Islet of Langerhans (tissue), 1 donor: ENCODE measurements at regions not wholly inside any gene's neighbourhood (a gene's known extent, or its start where the extent isn't known, plus 50 kb on each side); places are given as distances from the start of the nearest gene placed in this dataset.

ENCODE experiments used
- FAIRE-seq: peaks from one replicate; lab custom pipeline; 2011; peaks lifted over from hg19 to GRCh38; lab: Jason Lieb, UNC

DNA sequence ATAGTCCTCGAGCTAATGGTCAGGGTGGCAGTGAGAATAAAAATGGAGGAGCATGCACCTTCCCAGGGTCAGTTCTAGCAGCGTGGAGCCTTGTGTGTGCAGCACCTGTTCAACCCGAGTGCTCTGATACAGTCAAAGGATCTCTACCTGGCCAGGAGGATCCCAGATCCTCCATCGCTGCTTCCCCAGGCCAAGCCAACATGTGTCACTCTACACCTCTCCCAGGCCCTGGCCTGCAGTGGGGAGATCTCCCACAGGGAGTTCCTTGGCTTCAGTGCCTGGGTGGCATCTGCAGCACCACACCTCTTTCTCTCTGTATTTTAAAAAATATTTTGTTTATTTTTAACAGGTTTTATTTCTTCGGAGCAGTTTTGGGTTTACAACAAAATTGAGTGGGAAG lies 414.8 kb upstream of the C2CD4B start:
- no peak for FAIRE-seq

DNA sequence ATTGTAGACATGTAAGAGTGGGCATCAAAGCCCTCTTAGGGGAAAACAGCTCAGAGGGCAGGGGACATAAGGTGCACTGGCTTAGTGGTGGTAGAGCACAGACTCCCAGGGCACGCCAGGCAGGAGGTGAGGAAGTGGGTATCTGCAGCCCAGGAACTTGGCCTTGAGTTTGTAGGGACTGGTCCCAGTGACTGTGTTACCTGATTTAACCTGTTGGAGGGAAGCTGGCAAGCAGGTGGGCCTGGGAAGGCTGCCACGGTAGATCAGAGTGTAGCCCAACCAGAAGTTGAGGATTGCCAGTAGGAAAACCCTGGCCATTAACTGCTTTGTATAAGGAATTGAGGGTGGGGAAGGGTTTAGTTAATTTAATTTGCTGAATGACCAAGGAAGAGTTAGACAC lies 417.5 kb upstream of the C2CD4B start:
- FAIRE-seq: no peak

DNA sequence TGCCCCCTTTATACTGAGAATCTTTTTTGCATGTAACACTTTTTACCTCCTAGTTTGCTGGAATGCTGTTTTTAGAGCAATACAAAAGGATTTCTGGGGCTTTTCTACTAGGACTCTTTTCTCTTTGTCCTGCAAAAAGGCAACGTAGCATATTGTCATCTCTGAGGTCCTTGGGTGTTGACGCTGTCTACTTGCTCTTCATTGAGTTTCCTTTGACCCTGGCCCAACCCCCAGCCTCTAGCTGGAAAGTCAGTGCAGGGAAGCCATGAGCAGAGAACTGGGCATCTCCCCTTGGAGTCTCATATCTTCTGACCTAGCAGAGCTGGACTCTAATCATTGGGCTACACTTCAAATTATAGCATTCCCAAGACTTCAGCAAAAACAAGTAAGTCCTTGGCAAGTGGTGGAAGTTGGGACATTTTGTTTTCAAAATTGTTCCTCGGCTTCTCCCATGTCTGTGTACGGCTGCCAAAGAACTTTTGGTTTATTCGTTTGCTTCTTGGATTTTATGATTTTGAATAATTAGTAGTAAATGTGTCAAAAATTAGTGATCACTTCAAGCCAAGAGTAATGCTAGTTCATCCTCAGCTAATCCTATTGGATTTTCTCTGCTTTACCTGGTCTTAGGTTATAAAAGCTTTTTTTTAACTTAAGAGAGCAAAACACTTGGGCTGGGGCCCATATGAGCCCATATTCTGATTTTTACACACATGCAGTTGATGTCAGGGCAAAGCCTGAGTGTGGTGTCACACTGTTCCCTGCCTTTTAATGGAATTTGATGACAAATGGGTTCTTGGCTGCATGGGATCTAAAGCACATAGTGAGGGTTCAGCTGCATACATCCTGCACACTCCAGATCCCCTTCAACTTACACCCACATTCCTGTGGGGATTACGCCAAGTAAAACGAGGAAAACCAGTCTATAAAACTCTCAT lies 419.5 kb upstream of the C2CD4B start:
- FAIRE-seq: no peak

DNA sequence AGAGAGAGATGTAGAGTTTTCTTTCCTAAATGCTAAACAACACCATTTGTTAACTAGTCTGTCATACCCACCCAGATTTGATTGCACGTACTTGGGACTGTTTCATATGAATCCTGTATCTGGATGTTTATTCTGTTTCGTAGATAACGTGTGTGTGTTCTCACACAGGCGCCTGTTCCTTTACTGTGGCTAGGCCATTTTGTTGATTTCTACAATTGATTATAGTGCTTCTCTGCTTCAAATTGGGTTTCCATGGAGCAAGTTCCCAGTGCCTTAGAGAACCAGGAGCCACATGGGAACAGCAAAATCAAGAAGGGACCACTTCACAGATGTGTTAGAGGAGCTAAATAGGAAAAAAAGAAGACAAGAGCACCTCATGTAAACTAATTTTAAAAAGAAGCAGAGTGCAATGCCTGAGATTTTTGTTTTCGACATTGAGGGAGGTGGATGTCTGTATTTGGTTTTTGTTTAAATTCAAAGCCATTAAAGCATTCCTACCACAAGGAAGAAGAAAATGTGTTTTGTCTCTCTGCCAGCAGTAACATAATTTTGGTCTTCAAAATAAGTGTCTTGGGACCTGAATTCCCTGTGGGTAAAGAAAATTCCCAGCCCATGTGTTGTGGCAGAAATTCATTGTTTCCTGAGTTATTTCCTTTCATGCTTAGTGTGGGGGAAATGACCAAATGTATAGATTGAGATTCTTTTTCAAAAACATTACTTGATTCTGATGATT lies 424.0 kb upstream of the C2CD4B start:
- no peak for FAIRE-seq

DNA sequence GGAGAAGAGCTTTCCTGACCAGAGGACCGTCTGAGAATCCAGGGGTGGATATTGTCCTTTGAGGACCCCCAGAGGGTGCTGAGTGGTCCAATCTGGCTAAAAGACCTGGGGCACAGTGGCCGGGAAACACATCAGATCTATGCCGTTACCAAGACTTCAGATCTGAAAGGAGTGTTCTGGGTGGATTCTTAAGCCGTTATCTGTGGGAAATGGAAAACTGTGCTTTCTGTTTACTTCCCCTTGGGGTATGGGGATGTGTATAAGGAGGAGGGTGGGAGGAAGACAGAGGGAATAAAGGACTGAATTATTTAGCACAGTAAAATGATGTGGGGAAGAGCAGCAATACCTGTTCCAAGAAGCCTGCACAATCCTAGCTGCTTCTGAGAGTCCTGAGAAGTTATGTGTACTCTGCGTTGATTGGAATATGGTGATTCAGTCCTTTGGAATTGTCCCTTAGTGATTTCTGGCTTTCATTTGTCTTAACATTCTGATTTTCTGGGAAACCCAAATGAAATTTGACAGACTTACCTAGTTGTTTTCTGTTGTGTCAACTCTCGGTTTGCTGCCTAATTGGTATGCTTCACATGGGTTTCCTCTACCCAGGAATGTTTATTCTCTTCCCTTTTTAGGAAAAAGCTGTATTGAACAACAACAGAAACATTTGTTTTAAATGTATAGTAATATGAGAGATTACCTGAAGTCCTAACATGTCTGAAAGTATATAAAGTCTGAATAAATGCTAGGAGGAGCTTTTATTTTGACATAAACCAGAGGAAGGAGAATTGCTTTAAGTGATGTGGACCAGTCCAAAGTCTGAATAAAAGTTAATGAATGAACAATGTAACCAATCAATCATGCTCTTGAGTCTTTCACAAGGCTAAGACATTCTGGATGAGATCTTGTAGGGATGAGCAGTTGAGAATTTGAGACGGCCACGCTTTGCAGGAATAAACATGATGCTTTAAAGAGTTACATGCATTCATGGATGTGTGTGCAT lies 427.1 kb upstream of the C2CD4B start:
- peak; percentile 58 for FAIRE-seq

DNA sequence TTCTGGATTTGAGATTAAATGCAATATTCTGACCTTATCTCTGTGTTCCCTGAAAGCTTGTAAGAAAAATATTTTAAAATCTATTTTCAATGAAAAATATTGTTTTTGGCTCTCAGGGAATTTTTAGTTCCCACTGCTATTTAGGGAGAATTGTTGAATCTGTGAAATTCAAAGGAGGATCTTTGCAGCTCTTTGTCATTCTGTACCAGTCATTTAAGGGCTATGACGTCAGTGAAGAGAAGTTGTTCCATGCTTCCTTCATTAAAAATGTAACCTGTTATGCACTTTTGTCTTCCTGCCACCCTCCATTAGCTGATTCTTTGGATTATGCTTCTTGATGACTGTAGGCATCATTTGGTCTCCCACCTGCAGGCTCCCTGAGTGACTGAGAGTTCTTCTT lies 427.8 kb upstream of the C2CD4B start:
- no peak for FAIRE-seq

DNA sequence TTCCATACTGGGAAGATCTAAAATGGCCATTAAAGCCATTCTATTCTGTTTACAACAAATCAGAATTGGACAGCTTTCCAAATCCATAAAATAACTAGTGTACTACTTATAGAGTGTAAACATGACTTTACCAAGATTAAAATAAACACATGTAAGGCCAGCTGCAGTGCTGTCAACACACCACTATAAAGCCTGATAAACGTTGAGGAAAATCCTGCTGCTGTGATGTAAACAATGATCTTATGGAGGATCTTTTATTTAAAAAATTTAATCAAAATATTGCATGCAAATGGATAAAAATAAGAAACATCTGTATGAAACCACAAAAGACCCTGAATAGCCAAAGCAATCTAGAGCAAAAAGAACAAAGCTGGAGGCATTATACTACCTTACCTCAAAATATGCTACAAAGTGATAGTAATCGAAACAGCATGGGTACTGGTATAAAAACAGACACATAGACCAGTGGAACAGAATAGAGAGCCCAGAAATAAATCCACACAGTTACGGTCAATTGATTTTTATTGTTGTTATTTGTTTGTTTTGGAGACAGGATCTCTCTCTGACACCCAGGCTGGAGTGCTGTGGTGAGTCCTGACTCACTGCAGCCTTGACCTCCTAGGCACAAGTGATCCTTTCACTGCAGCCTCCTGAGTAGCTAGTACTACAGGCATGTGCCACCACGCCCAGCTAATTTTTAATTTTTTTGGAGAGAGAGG lies 428.8 kb upstream of the C2CD4B start:
- no peak for FAIRE-seq

DNA sequence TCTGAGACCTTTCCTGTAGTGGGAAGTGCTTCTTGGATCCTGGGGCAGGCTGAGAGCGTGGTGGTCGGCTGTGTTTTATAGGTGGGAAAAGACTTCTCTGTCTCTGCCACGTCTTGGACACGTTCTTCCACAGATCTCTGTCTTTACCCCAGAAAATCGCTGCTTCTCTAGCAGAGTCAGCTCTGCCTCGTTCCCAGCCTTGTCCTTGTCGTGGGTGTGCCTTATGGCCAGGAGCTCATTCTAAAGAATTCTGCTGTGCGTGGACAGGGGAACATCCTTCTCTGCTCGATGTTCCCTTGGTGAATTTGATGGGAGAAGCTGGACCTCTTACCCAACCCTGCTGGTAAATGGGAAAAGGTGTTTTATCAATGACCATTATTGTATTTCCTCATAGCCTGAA lies 433.1 kb upstream of the C2CD4B start:
- FAIRE-seq: no peak

DNA sequence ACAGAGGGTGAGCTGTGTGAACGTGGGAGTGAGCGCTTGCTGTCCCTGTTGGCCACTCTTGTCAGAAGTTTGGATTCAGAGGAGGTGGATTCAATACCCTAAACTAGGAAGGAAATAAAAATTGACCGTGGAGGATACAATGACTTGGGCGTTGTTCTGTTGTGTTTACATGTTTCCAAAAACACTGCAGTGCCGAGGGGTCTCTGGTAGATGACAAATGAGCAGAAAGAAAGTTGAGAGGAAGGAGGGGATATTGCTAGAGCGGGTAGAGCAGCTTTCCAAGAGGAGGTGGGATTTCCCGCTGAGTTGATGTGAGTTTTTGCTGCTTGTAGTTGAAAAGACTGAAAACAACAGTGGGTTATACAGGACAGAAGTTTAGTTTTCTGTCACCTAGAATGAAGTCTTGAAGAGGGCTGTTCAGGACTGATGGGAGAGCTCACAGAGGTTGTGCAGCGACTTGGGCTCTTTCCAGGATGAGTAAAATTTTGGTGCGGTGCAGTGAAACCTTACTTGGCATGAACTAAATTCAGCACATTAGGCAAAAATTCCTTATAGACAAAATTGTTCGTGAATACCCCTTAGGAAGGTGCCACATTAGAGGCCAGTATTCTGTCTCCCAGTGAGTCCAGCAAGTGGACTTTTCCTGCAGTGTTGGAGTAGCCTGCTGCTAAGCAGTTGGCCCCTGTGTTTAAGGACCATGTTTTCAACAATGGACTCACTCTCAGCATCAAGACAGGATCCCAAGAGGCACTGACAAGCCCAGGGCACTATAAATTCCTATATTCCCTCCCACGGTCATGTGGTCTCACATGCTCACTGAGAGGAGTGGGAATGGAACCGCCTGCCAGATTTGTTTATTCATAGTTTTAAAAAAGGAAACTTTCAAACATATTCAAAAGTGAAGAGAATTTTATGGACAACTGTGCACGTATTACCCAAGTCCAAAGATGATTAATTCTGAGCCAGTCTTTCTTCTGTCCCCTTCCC lies 435.0 kb upstream of the C2CD4B start:
- no peak for FAIRE-seq

DNA sequence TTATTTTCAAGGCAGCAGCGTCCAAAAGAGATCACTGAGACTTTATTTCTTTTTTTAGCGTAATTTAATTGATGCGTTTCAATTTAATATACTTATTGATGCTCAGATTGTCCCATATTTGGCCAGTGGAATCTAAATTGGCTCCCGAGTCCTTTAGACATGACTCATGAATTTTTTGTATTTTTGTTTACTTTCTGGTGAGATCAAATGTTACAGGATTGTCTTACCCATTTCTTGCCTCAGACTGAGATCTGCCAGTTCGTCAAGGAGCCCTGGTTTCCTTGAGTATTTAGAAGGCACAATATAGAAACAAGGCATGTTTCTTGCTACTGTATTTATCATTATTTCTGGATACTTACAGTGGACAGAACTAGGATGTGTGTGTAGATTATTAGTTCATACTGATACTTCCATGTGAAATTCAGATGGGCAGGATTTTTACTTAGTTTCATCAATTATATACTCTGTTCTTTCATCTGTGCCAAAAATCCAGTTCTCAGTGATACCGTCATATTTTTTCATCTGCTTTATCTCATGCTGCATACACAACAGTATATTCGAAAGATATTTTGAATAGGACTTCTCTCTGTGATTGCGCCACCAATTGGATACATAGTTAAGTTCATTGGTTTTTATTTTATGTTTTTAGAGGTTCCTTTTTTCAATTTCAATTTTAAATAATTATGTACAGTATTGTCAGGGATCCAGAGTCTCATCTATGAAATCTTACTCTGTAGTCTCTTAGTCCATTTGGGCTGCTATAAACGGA lies 436.9 kb upstream of the C2CD4B start:
- FAIRE-seq: no peak

DNA sequence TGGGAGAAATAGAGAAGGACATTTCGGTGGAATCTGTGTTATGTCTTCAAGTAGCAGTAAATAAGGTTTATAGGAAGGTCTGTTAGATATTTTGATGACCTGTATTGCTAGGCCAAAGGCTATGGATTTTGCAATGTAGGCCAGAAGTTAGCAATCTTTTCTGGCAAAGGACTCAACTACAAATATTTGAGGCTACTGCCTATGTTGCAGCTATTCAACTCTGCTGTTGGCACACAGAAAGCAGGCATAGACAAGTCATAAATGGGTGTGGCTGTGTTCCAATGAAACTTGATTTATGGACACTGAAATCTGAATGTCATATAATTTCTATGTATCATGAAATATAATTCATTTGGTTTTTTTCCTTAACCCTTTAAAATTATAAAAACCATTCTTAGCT lies 438.7 kb upstream of the C2CD4B start:
- FAIRE-seq: no peak

DNA sequence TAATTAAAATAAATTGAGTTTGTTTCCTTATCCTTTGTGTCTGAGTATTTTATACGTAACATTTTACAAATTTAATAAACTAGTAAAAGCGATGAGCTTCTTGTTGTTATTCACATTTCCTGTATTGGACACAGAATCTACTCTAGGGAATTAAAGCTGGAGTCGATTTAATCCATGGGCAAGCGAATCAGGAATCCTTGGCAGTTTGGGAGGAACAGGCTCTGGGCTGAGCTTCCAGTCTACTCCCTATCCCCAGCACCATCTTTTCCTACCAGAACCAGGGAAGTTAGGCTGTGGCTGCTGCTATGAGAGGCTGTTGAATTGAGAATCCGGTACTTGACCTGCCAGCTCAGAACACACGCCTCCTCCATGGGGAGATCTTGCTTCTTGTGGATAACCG lies 437.3 kb upstream of the TPM1 start:
- no peak for FAIRE-seq

DNA sequence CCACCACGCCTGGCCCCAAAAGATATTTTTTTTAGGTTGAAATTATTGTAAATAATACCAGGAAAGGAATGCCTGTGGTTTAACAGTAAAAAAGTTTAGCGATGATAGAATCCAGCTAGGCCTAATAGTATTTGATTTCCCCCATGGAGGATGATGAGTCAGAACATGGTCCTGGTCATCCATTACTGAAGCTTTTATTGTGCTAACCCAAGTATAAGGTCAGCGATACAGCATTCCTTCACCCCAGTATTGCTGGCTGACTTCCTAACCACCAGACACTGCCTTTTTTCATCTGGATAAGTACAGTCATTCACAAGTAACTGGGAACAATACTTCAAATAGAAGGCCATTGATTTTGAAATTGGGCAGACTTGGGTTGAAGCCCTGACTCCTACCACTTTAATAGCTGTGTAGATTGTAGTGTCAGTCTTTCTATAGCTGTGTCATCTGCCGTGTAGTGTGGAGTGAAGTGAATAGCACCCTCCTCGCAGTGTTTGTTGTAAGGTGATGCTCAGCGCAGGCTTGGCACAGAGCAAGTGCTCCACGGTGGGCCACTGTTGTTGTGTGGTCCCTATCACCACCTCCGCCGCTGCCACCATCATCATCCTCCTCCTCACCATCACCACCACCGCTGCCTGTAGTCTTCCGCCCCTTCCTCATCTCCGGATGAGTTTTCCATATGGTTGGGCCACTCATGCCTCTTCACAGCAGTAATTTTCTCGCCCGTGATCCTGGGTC lies 436.0 kb upstream of the TPM1 start:
- no peak for FAIRE-seq

DNA sequence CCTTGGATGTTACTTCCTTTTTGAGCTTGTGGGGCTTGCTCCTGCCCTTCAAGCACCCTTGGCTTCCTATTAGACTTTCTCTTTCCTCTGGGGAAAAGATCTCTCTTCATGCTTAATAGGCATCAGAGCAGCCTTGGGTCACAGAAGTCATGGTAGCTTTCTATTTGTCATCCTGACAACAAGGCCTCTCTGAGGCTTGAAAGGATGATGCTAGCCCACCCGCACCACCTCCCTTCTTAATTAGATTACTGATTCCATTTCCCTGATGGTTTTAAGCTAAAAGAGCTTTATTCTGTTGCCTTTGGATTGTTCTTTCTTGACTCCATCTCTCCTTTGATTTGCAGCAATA lies 435.5 kb upstream of the TPM1 start:
- no peak for FAIRE-seq

DNA sequence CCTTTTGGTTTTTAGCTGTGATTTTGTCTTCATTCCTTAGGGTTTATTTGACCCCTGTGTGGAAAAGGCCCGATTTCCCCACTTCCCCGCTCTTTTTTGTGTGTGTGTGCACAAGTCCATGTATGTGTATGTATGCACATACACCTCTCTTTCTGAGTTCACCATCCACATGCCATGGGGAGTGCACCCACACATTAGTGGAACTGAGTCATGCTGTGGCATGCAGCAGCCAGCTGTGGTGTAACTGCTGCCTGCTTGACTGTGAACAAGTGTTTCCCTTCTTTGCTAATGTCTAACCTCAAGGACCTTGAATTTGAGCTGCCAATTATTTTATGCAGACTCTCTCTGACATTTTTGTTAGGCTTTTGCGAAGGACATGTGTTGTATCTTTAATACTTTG lies 434.9 kb upstream of the TPM1 start:
- FAIRE-seq: no peak

DNA sequence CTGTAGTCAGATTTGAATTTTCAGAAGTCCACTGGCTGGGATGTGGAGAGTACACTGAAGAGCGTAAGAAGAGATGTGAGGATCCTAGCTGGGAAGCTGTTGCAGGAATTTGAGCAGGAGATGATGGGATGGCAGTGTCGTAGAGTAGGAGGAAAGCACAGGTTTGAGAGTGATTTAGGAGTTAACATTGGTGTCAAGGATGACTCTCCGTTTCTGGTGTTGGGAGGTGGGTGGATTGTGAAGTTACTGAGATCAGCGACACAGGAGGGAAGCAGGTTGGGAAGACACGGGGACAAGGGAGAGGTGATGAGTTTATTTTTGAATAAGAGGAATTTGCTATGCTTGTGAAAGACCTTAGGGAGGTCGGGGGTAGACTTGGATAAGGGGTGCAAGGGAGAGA lies 434.2 kb upstream of the TPM1 start:
- FAIRE-seq: no peak

DNA sequence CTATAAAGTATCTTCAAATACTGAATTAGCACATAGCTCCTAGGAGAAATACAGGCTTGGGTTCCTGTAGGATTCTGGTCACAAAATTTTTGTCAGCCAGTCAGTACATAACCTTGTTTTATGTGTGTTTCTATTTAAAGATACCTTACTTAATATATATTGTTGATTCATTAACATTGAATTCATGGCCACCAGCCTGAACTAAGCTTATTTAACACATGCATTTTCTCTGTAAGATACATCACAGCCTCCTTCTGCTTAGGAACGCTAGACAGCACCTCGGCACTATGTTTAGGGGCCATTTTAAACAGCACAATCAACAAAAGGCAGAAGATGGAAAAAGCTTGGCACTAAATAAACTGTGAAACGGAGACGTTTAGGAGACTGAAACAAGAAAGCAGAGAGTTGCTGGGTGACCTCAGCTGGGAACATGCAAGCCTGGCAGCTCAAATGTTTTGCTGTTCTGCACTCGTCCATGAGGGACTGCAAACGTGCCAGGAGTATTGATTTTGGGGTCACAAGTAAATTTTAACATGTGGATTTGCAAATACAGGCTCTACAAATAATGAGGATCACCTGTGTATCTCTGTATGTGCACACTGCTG lies 432.2 kb upstream of the TPM1 start:
- no peak for FAIRE-seq

DNA sequence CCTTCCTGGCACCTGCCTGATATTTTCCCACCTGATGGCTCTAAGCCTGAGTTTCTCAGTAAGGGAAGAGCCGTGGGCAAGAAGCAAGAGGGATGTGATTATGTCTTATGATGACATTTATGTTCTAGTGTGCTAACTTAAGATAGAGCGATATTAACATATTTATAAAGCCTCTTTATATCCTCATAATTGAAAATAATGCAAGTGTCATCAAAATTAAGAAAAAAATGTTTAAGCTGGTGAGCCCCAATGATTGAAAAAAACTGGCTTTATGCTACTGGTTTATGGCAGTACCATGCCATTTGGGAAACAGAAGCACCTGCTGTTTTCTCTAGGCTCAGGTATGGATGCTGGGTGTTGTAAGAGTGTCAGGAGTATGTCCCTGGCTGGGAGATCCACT lies 431.5 kb upstream of the TPM1 start:
- no peak for FAIRE-seq
